GM12891 (cell line): ENCODE measurements at regions not wholly inside any gene's neighbourhood (a gene's known extent, or its start where the extent isn't known, plus 50 kb on each side); places are given as distances from the start of the nearest gene placed in this dataset.

Experiments
- PAX5 ChIP-seq: IDR thresholded peaks from 2 replicates; pipeline ENCODE4 v1.6.1; 2011; ENCODE audit warnings: low read length, moderate library complexity, mild to moderate bottlenecking; ENCODE audit not compliant: insufficient read depth, severe bottlenecking
- POLR2A ChIP-seq: IDR thresholded peaks from 2 replicates; pipeline ENCODE4 v1.6.1; 2011; ENCODE audit warnings: low read depth, low read length, control low read depth
- POLR2AphosphoS5 ChIP-seq: IDR thresholded peaks from 2 replicates; pipeline ENCODE4 v1.6.1; 2011; ENCODE audit warnings: low read depth, low read length, control low read depth
- POU2F2 ChIP-seq: IDR thresholded peaks from 2 replicates; pipeline ENCODE4 v1.6.1; 2011; ENCODE audit warnings: low read depth, mild to moderate bottlenecking, control low read depth, low read length, moderate library complexity
- SPI1 ChIP-seq: IDR thresholded peaks from 2 replicates; pipeline ENCODE4 v1.6.1; 2011; ENCODE audit warnings: low read depth, low read length, control low read depth
- TAF1 ChIP-seq: IDR thresholded peaks from 2 replicates; pipeline ENCODE4 v1.6.1; 2011; ENCODE audit warnings: low read depth, low read length, control low read depth

DNA sequence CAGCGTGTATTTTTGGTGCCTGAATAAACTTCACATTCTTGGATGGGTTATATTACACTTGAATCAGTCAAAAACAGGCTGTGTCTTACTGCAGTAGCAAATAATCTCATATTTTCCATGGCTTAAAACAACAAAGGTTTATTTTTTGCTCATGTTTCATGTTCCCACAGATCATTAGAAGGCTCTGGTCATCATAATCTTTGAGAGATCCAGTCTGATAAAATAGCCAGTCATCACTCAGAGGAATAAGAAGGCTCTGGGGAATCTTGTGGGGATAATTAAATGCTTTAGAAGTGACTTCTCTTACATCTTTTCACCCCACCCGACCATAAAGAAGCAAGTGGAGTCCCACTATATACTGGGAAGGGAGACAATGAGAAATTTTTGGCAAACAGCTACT, 417.7 kb downstream of the PSAT1 start:
- no peak for TF ChIP-seq POLR2A
- no peak for TF ChIP-seq TAF1
- no peak for TF ChIP-seq POLR2AphosphoS5
- no peak for TF ChIP-seq PAX5
- TF ChIP-seq POU2F2, result no peak
- TF ChIP-seq SPI1, result no peak
